Fibroblast of mammary gland (primary cell): ENCODE measurements at regions not wholly inside any gene's neighbourhood (a gene's known extent, or its start where the extent isn't known, plus 50 kb on each side); places are given as distances from the start of the nearest gene placed in this dataset.

Source experiments
- DNase-seq: peaks from one replicate; pipeline ENCODE4 v3.0.0-alpha.2; 2010; ENCODE audit warnings: low read depth
- H3K4me3 ChIP-seq: 2 replicates; pipeline ENCODE4 v1.5.1; 2011; ENCODE audit warnings: low read depth, mild to moderate bottlenecking, low read length, moderate library complexity; ENCODE audit not compliant: control insufficient read depth
- TF ChIP-seq, protein P1 (sequence below): conservative IDR thresholded peaks from 2 replicates; pipeline ENCODE4 v1.5.1; 2011; ENCODE audit warnings: low read depth, low read length, inconsistent platforms; ENCODE audit not compliant: control insufficient read depth, insufficient read depth

GRCh38 chr6:140354296-140354695 lies 979.8 kb upstream of the CITED2 start:
- DNase-seq: no peak
- TF ChIP-seq, protein P1, sequence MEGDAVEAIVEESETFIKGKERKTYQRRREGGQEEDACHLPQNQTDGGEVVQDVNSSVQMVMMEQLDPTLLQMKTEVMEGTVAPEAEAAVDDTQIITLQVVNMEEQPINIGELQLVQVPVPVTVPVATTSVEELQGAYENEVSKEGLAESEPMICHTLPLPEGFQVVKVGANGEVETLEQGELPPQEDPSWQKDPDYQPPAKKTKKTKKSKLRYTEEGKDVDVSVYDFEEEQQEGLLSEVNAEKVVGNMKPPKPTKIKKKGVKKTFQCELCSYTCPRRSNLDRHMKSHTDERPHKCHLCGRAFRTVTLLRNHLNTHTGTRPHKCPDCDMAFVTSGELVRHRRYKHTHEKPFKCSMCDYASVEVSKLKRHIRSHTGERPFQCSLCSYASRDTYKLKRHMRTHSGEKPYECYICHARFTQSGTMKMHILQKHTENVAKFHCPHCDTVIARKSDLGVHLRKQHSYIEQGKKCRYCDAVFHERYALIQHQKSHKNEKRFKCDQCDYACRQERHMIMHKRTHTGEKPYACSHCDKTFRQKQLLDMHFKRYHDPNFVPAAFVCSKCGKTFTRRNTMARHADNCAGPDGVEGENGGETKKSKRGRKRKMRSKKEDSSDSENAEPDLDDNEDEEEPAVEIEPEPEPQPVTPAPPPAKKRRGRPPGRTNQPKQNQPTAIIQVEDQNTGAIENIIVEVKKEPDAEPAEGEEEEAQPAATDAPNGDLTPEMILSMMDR: no peak
- H3K4me3 ChIP-seq: no peak overlapping the region

- DNase-seq: no peak
- TF ChIP-seq, protein P1: no peak
- H3K4me3 ChIP-seq: no peak overlapping the region
These were observed 979.1 kb upstream of the CITED2 start for GRCh38 chr6:140353536-140353935.

- peak; percentile 7 for DNase-seq
- TF ChIP-seq, protein P1: no peak
- H3K4me3 ChIP-seq: no peak overlapping the region
These were observed 972.0 kb upstream of the CITED2 start for GRCh38 chr6:140346428-140346827.

GRCh38 chr6:140345935-140346334 lies 971.5 kb upstream of the CITED2 start:
- no peak overlapping the region for H3K4me3 ChIP-seq
- no peak for DNase-seq
- TF ChIP-seq, protein P1: no peak

- peak; percentile 43 for DNase-seq
- H3K4me3 ChIP-seq: no peak overlapping the region
- TF ChIP-seq, protein P1: no peak
These were observed 969.9 kb upstream of the CITED2 start for GRCh38 chr6:140344142-140344913.

GRCh38 chr6:140343128-140343527 lies 968.7 kb upstream of the CITED2 start:
- DNase-seq: no peak
- TF ChIP-seq, protein P1: no peak
- no peak overlapping the region for H3K4me3 ChIP-seq
